Activated T-cell treated with anti-CD3 and anti-CD28 coated beads, Interleukin-2, amount 50 U/mL, for 48 hours (primary cell): ENCODE measurements at regions not wholly inside any gene's neighbourhood (a gene's known extent, or its start where the extent isn't known, plus 50 kb on each side); places are given as distances from the start of the nearest gene placed in this dataset.

Source experiments
- DNase-seq, 2 experiments: peaks; one replicate each; pipeline ENCODE4 v3.0.0-alpha.2; 2020

DNA sequence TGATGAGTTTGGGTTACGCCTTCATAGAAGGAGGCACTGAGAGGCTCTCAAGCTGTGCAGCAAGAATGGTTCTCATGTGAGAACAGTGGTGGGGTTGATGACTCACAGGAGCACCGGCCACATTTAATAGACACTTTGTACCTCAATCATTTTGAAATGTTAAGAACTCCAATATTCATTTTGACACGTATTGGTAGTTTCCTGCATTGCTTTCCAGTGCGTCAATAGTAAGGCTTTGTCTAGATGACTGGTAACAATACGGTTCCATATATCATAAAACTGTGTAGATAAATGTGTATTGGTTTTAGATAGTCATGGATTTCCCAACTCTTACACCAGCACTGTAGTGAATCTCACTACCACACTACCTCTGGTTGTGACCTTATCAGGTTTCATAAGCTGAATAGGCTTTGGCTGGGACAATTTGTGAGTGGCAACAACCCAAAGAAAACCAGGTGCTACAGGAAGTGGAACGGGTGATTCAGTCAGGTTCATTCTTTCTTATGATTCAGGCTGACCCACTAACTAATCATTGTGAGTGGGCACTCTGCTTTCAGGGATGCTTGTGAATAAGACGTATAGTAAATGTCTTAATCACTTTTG, 362.6 kb downstream of the KLF5 start:
- peak; percentile 28 to 40 for DNase-seq

GRCh38 chr13:73419186-73419585, 360.4 kb downstream of the KLF5 start:
- DNase-seq = no peak

DNA sequence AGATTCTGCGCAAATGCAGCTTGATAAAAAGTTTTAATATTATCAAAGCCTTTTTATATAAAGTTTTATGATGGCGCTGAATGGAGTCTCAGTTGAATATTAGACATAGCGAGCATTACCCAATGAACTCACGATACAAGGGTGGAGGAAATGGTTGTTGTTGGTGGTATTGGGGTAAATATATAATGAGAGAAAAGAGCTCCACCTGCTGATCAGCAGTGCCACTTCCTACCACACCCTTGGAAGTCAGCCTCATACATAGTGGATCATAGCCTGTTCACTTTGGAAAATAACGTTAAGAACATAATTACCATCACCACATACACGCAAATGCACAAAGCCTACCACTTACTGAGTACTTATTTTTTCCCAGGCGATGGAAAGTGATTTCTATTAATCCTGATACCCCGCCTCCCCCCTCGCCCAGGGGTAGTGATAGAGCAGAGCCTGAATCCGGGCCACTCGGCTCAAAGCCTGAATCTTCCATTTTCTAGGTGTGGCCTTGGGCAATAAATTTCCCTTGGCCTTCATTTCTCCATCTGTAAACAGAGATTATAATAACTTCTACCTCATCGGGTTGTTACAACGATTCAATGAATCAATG, 358.3 kb downstream of the KLF5 start:
- DNase-seq = no peak

GRCh38 chr13:73416093-73416492, 357.3 kb downstream of the KLF5 start:
- DNase-seq = no peak

DNA sequence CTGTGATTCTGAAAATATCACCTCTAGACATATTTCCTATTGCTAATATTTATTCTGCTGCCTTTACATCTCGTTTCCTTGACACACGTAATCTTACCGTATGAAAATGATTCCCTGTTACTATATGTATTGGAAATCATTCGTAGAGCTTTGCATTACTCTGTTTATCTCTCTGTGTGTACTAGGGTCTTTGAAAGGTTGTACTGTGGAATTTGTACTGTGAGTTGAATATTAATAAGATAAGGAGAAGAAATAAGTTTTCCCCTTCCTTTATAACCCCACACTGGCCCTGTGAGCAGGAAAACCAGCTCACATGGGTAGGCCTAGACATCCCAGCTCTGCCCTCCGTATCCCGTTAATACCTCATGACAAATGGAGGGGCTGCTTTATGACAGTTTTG, 354.9 kb downstream of the KLF5 start:
- no peak for DNase-seq

DNA sequence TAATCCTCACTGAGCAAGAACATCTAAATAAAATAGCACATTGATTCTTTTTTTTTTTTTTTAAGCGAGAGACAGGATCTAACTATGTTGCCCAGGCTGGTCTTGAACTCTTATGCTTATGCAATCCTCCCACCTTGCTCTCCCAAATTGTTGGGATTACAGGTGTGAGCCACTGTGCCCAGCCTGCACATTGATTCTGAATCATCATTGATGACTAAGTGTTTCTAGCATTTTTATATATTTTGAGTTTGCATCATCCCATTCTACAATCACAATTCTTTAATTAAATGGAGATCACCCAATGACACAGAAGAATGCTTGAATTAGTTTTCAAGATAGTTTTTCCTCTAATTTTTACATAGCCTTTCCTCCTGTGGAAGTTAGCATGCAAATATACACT, 354.1 kb downstream of the KLF5 start:
- no peak for DNase-seq

DNA sequence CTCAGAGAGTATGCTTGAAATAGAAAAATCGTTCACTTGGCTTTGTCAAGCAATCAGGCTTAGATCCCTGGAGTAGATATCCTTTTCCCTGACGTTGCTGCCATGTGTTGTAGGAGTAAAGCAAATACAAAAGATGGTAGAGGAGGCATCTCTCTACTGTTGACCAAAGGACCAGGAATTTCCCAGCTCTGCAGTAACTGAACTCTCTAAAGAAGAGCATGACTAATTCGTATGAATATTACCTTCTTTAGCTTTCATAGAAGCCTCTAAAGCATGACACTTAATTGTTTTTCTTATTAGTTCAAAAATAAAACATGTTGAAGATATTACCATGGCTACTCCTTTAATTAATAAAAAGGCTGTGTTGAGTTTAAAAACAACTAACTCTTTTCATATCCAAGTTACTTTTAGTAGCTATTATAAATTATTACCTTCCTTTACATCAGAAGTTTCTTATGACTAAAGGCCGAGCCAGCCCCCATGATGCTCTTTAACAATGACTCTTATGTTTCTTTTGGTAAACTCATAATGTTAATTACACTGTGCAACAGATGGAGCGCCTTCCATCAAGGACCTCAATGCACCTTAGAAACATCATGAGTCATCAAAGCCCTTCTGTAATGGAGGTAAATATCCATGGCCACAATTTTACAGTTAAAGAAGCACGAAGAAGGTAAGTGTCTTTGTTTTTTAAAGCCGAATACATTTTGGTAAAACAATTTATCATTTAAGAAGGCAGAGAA, 352.4 kb downstream of the KLF5 start:
- no peak for DNase-seq

DNA sequence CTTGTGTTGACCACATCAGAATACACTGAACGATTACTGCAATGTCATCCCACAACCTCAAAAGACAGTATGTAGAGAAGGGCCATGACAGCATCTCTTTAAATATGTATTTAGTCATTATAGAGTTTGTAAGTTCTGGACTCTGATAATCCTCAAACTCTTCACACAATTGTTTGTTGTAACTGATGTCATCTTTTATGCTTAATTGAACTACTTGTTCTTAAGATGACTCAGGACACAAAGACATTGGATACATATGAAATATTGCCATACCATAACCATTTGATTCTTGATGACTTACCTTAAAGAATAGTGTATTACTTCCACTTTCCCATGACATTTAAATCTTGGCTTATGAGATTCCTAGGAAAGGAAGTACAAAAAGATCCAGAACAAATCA, 347.6 kb downstream of the KLF5 start:
- DNase-seq = no peak

DNA sequence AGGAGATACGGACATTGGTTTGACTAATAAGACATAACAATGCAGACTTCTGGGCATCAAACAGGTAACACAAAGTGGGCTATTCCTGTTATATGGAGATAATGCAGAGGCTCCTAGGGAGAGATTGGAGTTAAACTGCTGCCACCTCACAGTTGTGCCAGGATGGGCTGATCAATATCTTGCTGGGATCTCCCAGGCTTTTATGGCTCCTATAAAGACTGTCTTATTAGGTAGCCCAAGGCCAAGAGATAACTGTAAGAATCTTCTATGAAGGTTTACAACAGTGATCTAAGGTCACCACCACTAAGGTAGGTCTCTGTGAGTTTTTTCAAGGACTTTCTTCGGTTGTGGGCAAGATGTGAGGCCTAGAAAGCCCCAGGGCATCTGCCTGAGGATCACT, 345.8 kb downstream of the KLF5 start:
- no peak for DNase-seq

DNA sequence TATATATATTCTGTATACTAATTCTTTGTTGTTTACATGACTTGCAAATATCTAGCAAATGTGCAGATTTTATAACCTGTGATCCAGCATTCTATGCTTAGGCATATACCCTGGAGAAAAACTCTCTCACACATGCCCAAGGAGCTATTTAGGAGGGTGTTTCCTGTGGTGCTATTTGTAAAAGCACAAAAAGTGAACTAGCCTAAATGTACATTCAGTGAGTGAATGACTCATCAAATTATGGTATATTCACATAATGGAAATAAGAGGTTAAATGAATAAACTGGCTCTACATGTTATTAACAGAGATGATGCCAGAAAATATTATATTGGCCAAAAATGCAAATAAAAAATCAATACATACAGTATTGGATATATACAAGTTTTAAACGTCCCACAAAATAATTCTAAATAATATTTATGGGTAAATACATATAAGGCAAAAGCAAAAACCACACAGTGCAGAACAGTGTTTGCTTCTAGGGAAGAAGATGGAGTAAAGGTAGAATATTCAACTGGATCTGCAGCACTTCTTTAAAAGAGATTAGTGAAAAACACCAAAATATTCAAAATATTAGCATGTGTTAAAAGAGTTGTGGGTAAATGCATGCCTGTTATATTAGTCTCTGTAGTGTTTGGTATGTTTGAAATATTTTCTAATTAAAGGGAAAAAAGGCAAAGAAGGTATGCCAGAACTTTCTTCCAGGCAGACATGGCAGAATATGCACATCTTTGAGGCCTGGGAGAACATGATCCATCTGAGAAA, 344.7 kb downstream of the KLF5 start:
- no peak for DNase-seq

- DNase-seq = no peak
Measured at GRCh38 chr13:73401769-73402168, 343.0 kb downstream of the KLF5 start.

GRCh38 chr13:73399347-73400216, 340.8 kb downstream of the KLF5 start:
- DNase-seq = no peak

DNA sequence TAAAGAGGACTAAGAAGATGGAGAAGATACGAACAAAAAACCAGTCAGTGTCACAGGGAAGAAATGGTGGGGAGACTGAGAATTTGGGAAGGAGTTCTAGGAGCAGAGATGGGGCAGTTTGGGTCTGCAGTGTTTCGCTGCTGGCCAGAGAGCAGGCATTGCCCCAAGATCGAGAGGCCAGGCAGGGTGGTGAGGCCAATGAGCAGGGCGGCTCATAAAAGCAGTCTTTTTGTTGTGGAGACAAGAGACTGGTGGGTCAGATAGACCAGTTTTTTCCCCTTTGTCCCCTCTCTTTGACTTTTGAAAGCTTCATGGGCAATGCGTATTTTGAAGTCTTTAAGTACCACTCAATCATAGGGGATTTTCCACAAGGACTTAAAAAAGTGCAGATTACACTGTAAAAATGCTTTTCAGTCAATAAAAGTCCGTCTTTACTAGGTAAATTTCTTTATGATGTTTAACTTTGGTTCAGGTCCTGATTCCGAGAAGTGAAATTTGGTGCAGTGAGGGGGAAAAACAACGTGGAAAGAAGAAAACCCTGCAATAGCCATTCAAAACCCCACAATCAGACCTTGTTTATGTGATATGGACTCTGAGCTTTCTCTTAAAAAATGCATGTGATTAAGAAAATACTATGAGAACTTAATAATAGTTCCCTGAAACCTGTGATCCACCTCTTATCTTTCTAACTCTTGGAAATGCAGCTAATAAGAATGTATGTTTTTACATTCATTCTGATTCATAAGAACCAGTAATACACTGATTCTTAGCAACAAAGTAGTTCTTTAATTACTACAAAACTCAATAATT, 338.9 kb downstream of the KLF5 start:
- no peak for DNase-seq

GRCh38 chr13:73394066-73394465, 335.3 kb downstream of the KLF5 start:
- DNase-seq = no peak

DNA sequence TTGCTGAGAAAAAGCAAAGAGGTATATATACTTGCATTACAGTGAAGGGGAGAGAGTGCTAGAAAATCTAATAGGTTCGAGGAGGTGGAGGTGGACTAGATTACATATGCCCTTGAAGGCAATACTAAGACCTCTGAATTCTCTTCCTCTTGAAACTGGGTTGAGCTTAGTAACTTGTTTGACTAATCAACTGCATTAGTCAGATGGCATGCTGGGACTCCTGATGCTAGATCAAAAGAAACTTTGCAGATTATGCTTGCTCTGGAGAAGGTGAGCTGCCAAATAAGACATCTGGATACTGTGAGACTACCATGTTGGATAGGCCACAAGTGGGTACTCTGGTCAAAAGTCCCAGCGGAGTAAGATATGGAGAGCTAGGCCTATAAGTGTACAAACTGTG, 331.3 kb downstream of the KLF5 start:
- no peak for DNase-seq

DNA sequence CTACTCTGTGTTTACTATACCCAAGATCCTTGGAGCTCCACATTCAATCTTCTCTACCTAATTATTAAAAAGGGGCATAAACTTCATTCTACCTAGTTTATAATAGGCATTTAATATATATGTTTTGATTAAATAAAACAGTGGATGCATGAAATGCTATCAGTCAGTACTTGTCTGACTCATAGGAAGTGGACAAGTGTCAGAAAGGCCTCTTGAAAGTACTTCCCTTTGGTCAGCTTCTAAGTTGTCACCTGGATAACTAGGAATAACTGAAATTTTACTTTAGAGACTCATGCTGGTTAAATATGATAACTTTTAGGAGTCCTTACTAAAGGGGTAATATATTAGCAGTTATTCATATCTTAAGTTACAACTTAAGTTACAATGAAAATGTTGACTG, 329.8 kb downstream of the KLF5 start:
- DNase-seq = no peak

DNA sequence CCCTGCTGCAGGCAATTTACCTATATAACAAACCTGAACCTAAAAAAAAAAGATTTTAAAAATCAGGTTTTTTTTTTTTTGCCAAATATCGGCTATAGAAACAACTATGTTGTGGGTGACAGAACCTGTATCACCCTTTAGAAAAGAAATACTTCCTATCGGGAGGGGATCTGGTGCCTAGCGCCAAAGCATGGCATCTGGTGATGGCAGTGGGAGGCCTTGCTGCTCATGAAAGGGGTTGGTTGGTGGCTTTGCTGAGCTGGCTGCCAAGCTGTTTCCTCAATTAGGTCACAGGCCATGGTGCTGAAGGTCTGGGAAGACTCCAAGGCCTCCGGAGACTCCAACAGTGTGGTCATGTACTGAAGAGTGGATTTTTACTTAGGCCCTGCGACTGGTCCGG, 328.5 kb downstream of the KLF5 start:
- DNase-seq = no peak

DNA sequence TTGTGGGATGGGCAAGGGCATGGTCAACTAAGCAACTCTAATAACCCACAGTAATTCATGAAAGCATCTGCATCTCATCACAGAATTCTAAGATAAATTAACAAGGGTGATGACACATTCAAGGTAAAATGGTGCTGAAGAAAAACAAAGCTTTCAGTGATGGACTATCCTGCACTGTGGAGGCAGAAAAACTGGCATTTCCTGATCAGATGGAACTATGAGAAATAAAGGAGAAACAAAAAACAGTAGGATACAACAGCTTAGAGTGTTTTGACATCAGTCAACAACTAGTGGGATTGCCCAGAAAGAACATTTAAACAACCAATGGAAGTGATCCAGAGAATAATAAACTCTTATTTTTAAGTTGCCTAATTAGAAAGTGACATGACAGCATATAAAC, 327.0 kb downstream of the KLF5 start:
- DNase-seq = no peak

GRCh38 chr13:73372666-73373627, 314.1 kb downstream of the KLF5 start:
- DNase-seq = no peak

GRCh38 chr13:73370066-73370465, 311.3 kb downstream of the KLF5 start:
- no peak for DNase-seq

- no peak for DNase-seq
Measured at GRCh38 chr13:73369095-73369494, 310.3 kb downstream of the KLF5 start.
